ENCODE measurements at regions not wholly inside any gene's neighbourhood (a gene's known extent, or its start where the extent isn't known, plus 50 kb on each side); places are given as distances from the start of the nearest gene placed in this dataset.

DNA sequence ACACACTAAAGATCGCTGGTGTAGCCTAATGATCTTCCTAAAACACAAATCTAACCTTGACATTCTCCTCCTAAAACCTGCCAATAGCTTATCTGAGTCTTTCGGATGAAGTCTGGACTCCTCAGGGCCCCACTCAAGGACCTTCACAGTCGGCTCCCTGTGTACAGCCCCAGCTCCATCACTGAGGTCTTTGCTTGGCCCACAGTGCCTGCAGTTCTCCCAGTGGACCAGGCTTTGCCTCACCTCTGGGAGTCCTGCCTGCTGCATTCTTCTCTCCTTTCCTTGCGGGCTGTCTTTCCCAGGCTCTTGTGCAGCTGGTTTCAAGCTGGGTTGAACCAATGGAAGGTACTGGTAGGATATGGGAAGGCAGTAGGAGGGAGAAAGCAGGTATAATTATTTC is 122.6 kb upstream of the FERMT1 start:
- Histone ChIP-seq H4K5ac (ENCODE audit: insufficient read length, low read depth, low read length) (no peak overlapping the region), H4K8ac (ENCODE audit: extremely low read depth, insufficient read depth, low read length) (no peak overlapping the region; the same call in 1 of the 2 replicates), H3K4me1 (replicated peaks in 1 of 4; ENCODE audit: control insufficient read depth in 3 of 4, insufficient read depth in 4 of 4, low read length in 3 of 4) (no peaks in the 10 kb centered on the region), H3K14ac (ENCODE audit: insufficient read length) (no peak overlapping the region), H3K4me3 (ENCODE audit: extremely low read depth in 1 of 4, insufficient read depth in 2 of 4, low read depth in 3 of 4, low read length in 4 of 4) (no peak overlapping the region), H2BK5ac (ENCODE audit: low read depth, low read length) (no peak overlapping the region), H2AK5ac (ENCODE audit: low read depth, low read length) (no peak overlapping the region), H3K79me2 (ENCODE audit: control insufficient read depth in 1 of 2, insufficient read depth in 2 of 2, low read length in 2 of 2) (no peaks in the 10 kb centered on the region), H4K20me1 (replicated peaks in 1 of 2; ENCODE audit: control insufficient read depth in 1 of 2, insufficient read depth in 2 of 2, low read length in 2 of 2) (no peaks in the 10 kb centered on the region), H3K27me3 (replicated peaks in 1 of 4; ENCODE audit: control insufficient read depth in 3 of 4, extremely low read depth in 1 of 4, insufficient read depth in 3 of 4, low read length in 3 of 4) (no peaks in the 10 kb centered on the region), H3K9ac (replicated peaks in 1 of 4; ENCODE audit: extremely low read depth in 1 of 4, low read depth in 3 of 4, low read length in 3 of 4) (no peak overlapping the region), H3K56ac (replicated peaks; ENCODE audit: insufficient read length, low read depth, low read length) (no peak overlapping the region), H2BK12ac (ENCODE audit: low read depth, low read length) (no peak overlapping the region), H3K4ac (replicated peaks; ENCODE audit: insufficient read length, low read depth, low read length) (no peak overlapping the region), H3K4me2 (ENCODE audit: insufficient read depth in 1 of 2, low read depth in 2 of 2, low read length in 2 of 2) (no peak overlapping the region), H2BK20ac (ENCODE audit: low read length) (no peak overlapping the region), H2BK15ac (ENCODE audit: low read length) (no peak overlapping the region), H3K36me3 (ENCODE audit: control insufficient read depth in 2 of 4, insufficient read depth in 4 of 4, low read length in 3 of 4) (no peaks in the 10 kb centered on the region), H2BK120ac (replicated peaks; ENCODE audit: low read depth, low read length) (no peak overlapping the region), H2AFZ (ENCODE audit: low read length) (no peak overlapping the region), H3K79me1 (ENCODE audit: low read depth, low read length) (no peaks in the 10 kb centered on the region), H4K91ac (replicated peaks; ENCODE audit: insufficient read length, low read length) (no peak overlapping the region), H3K23me2 (ENCODE audit: low read depth, low read length) (no peaks in the 10 kb centered on the region), H3K18ac (ENCODE audit: extremely low read depth, low read length) (no peak overlapping the region), H3K9me3 (ENCODE audit: insufficient read depth in 2 of 2, low read depth in 1 of 2, low read length in 1 of 2) (no peaks in the 10 kb centered on the region), H3K23ac (ENCODE audit: insufficient read length) (no peak overlapping the region), H3K27ac (ENCODE audit: low read depth, low read length) (no peak overlapping the region)
- ChIA-PET CTCF (ENCODE audit: partially characterized antibody) (no interaction called here), POLR2A (ENCODE audit: partially characterized antibody) (no interaction called here)
- 81% methylated on average over 4 of the region's 4 CpGs; no CpG with 5 or more reads in 1 of the 2 experiments for WGBS, 2 experiments (ENCODE audit: extremely low coverage in 1 of 2, insufficient coverage in 1 of 2, insufficient read length in 1 of 2, insufficient replicate concordance in 2 of 2, low coverage in 1 of 2, low lambda C conversion rate in 2 of 2, missing lambda C conversion rate in 1 of 2)
- FAIRE-seq = no peak
- DNase-seq (ENCODE audit: low read depth in 1 of 2, low spot score in 2 of 2) = no peak
- no peak for TF ChIP-seq TAF1 (IDR thresholded peaks at IDR 0.05; ENCODE audit: low read depth, low read length)
- no peak for TF ChIP-seq E2F6 (IDR thresholded peaks at IDR 0.05)
- no peak for TF ChIP-seq SUZ12 (IDR thresholded peaks at IDR 0.05; ENCODE audit: low read length)
- TF ChIP-seq CEBPB (IDR thresholded peaks at IDR 0.05; ENCODE audit: low read depth, low read length) = no peak
- no peak for TF ChIP-seq USF2 (IDR thresholded peaks at IDR 0.05; ENCODE audit: low read length)
- no peak for TF ChIP-seq YY1 (IDR thresholded peaks at IDR 0.05; ENCODE audit: low read depth, low read length)
- no peak for TF ChIP-seq SP4 (IDR thresholded peaks at IDR 0.05; ENCODE audit: low read length)
- no peak for TF ChIP-seq SIN3A (conservative IDR thresholded peaks at IDR 0.05 in 1 of 2, IDR thresholded peaks at IDR 0.05 in 1 of 2; ENCODE audit: low read depth in 1 of 2, low read length in 2 of 2)
- TF ChIP-seq CHD1 (IDR thresholded peaks at IDR 0.05; ENCODE audit: low read depth, low read length) = no peak
- TF ChIP-seq JUN (IDR thresholded peaks at IDR 0.05; ENCODE audit: low read depth, low read length) = no peak
- no peak for TF ChIP-seq EP300 (IDR thresholded peaks at IDR 0.05; ENCODE audit: borderline replicate concordance in 1 of 2, low read depth in 2 of 2, low read length in 2 of 2)
- no peak for TF ChIP-seq BCL11A (IDR thresholded peaks at IDR 0.05; ENCODE audit: low read depth in 2 of 2, low read length in 2 of 2)
- no peak for TF ChIP-seq NRF1 (IDR thresholded peaks at IDR 0.05; ENCODE audit: low read depth, low read length)
- no peak for TF ChIP-seq CTBP2 (IDR thresholded peaks at IDR 0.05; ENCODE audit: borderline replicate concordance, insufficient read depth, insufficient read length, low read length)
